ENCODE measurements at regions not wholly inside any gene's neighbourhood (a gene's known extent, or its start where the extent isn't known, plus 50 kb on each side); places are given as distances from the start of the nearest gene placed in this dataset.

GRCh38 chr4:160872491-160872890 lies 1291.3 kb downstream of the FSTL5 start:
- no peak for TF ChIP-seq CEBPB (IDR thresholded peaks at IDR 0.05; ENCODE audit: low read depth)
- TF ChIP-seq MAX (IDR thresholded peaks at IDR 0.05): no peak
- TF ChIP-seq POLR2AphosphoS5 (IDR thresholded peaks at IDR 0.05; ENCODE audit: low read depth, low read length): no peak
- no peak for TF ChIP-seq CTCF (IDR thresholded peaks at IDR 0.05 in 2 of 3, conservative IDR thresholded peaks at IDR 0.05 in 1 of 3; ENCODE audit: borderline replicate concordance in 1 of 3, insufficient read depth in 1 of 3, low read depth in 2 of 3, low read length in 2 of 3)
- TF ChIP-seq SP1 (IDR thresholded peaks at IDR 0.05; ENCODE audit: low read depth): no peak
- no peak for TF ChIP-seq RAD21 (IDR thresholded peaks at IDR 0.05; ENCODE audit: low read depth)
- no peak for TF ChIP-seq CBX3 (IDR thresholded peaks at IDR 0.05; ENCODE audit: low read depth)
- TF ChIP-seq FOSL1 (IDR thresholded peaks at IDR 0.05; ENCODE audit: low read depth): no peak
- no peak for TF ChIP-seq SRF (IDR thresholded peaks at IDR 0.05; ENCODE audit: low read depth)
- TF ChIP-seq ZFX (IDR thresholded peaks at IDR 0.05): no peak
- TF ChIP-seq ATF3 (IDR thresholded peaks at IDR 0.05): no peak
- no peak for TF ChIP-seq POLR2A (IDR thresholded peaks at IDR 0.05; ENCODE audit: borderline replicate concordance, extremely low read depth, insufficient read depth, insufficient read length)
- TF ChIP-seq TCF7L2 (IDR thresholded peaks at IDR 0.05; ENCODE audit: borderline replicate concordance, extremely low read depth, insufficient read depth, insufficient read length): no peak
- POLR2A ChIA-PET: no interaction called here
- intact Hi-C loops (cut with micrococcal nuclease): no loop called here

More at GRCh38 chr4:160872491-160872890, 1291.3 kb downstream of the FSTL5 start:
- Histone ChIP-seq H2AFZ (ENCODE audit: low read depth, low read length, poor library complexity, severe bottlenecking) (no peak overlapping the region), H3K4me3 (replicated peaks in 1 of 2; ENCODE audit: low read depth in 1 of 2, low read length in 2 of 2) (no peak overlapping the region), H3K36me3 (ENCODE audit: control insufficient read depth in 1 of 2, insufficient read depth in 2 of 2, low read length in 2 of 2) (no peaks in the 10 kb centered on the region), H3K4me1 (ENCODE audit: control insufficient read depth in 1 of 2, insufficient read depth in 2 of 2, low read length in 2 of 2) (no peaks in the 10 kb centered on the region), H3K27ac (ENCODE audit: low read depth, low read length) (no peak overlapping the region), H3K9me3 (ENCODE audit: control insufficient read depth in 1 of 2, insufficient read depth in 1 of 2, low read depth in 1 of 2, low read length in 2 of 2) (no peaks in the 10 kb centered on the region), H3K9me2 (ENCODE audit: insufficient read depth) (no peaks in the 10 kb centered on the region), H3K79me2 (ENCODE audit: insufficient read depth, low read length) (no peaks in the 10 kb centered on the region), H3K9ac (ENCODE audit: low read length) (no peak overlapping the region), H4K20me1 (ENCODE audit: insufficient read depth) (no peaks in the 10 kb centered on the region), H3K27me3 (ENCODE audit: insufficient read depth, low read length) (no peaks in the 10 kb centered on the region), H3K4me2 (ENCODE audit: low read length) (no peak overlapping the region)
- RAD21 ChIA-PET (ENCODE audit: low non-redundant PET in 1 of 2, low total read pairs in 2 of 2, uncharacterized antibody in 2 of 2, unreplicated experiment in 2 of 2): no interaction called here
- BruUV-seq (replicated peaks): no TSS peak
- ATAC-seq: no peak
- no peak for DNase-seq (ENCODE audit: low read depth, low spot score)
- CTCF ChIA-PET: no interaction called here

All from HCT116 (cell line).